IMR-90 (cell line): ENCODE measurements at regions not wholly inside any gene's neighbourhood (a gene's known extent, or its start where the extent isn't known, plus 50 kb on each side); places are given as distances from the start of the nearest gene placed in this dataset.

ENCODE experiments used
- ATAC-seq: fragments of 200-7000 bp; cut with Tn5 transposase; 2 replicates; pipeline ENCODE4 v1.9.1; 2020; ENCODE audit warnings: low read depth, mild to moderate bottlenecking, moderate library complexity
- BruUV-seq: library from RNA; stranded (reverse); fragments of 400-500 nt; replicated peaks from 2 replicates; lab custom pipeline; 2021; lab: Mats Ljungman, UMichigan
- CTCF ChIA-PET: fragments of 300-600 bp; formaldehyde crosslinking; extraction: SDS; loops from one replicate; lab custom pipeline; 2021; ENCODE audit warnings: antibody characterized with exemption; lab: Yijun Ruan, JAX
- POLR2A ChIA-PET: fragments of 300-600 bp; sonication (Branson Sonifier 250); formaldehyde crosslinking; loops from one replicate; lab custom pipeline; 2022; ENCODE audit warnings: antibody characterized with exemption; ENCODE audit not compliant: unreplicated experiment; lab: Charles Lee
- DNase-seq: peaks from one replicate; pipeline ENCODE4 v3.0.0; 2013
- H2AFZ ChIP-seq: replicated peaks from 2 replicates; pipeline ENCODE3; 2013; ENCODE audit warnings: low read length, mild to moderate bottlenecking; ENCODE audit not compliant: poor library complexity
- H2AK5ac ChIP-seq: 2 replicates; pipeline ENCODE4 v1.6.1; 2013; ENCODE audit warnings: low read depth, low read length, inconsistent platforms
- H2AK9ac ChIP-seq: replicated peaks from 2 replicates; pipeline ENCODE3; 2013; ENCODE audit warnings: mild to moderate bottlenecking, low read depth, low read length, moderate library complexity; ENCODE audit not compliant: poor library complexity
- H2BK120ac ChIP-seq: 2 replicates; pipeline ENCODE4 v1.6.1; 2013; ENCODE audit warnings: low read depth, low read length, inconsistent platforms
- H2BK15ac ChIP-seq: 3 replicates; pipeline ENCODE4 v1.6.1; 2013; ENCODE audit warnings: low read depth, low read length, inconsistent platforms
- H2BK20ac ChIP-seq: 2 replicates; pipeline ENCODE4 v1.6.1; 2013; ENCODE audit warnings: low read depth, mild to moderate bottlenecking, inconsistent platforms, low read length, moderate library complexity
- H2BK5ac ChIP-seq: 2 replicates; pipeline ENCODE4 v1.6.1; 2013; ENCODE audit warnings: mild to moderate bottlenecking, low read depth, low read length, inconsistent platforms; ENCODE audit not compliant: poor library complexity, severe bottlenecking
- H3K14ac ChIP-seq: replicated peaks from 2 replicates; pipeline ENCODE4 v1.6.1; 2013; ENCODE audit warnings: low read depth, low read length, inconsistent platforms
- H3K18ac ChIP-seq: 2 replicates; pipeline ENCODE4 v1.6.1; 2013; ENCODE audit warnings: low read depth, low read length, control low read depth
- H3K23ac ChIP-seq: 2 replicates; pipeline ENCODE4 v1.6.1; 2013; ENCODE audit warnings: low read depth, low read length, inconsistent platforms
- H3K27ac ChIP-seq: 2 replicates; pipeline ENCODE4 v1.5.1; 2013; ENCODE audit warnings: mild to moderate bottlenecking, control low read depth, low read length; ENCODE audit not compliant: insufficient read depth
- H3K27me3 ChIP-seq: 2 replicates; pipeline ENCODE4 v1.6.1; 2013; ENCODE audit warnings: low read length; ENCODE audit not compliant: control insufficient read depth, insufficient read depth
- H3K36me3 ChIP-seq: 2 replicates; pipeline ENCODE4 v1.6.1; 2013; ENCODE audit warnings: low read length, mixed read lengths; ENCODE audit not compliant: control insufficient read depth, insufficient read depth
- H3K4ac ChIP-seq: 2 replicates; pipeline ENCODE4 v1.6.1; 2013; ENCODE audit warnings: low read depth, low read length, inconsistent platforms
- H3K4me1 ChIP-seq: 2 replicates; pipeline ENCODE4 v1.6.1; 2013; ENCODE audit warnings: low read length, mixed read lengths; ENCODE audit not compliant: control insufficient read depth, insufficient read depth
- H3K4me2 ChIP-seq: 2 replicates; pipeline ENCODE4 v1.6.1; 2013; ENCODE audit warnings: low read depth, mild to moderate bottlenecking, control low read depth, low read length, moderate library complexity
- H3K4me3 ChIP-seq: 2 replicates; pipeline ENCODE4 v1.5.1; 2013; ENCODE audit warnings: low read depth, mild to moderate bottlenecking, control low read depth, low read length, moderate library complexity; ENCODE audit not compliant: insufficient read depth
- H3K56ac ChIP-seq: 2 replicates; pipeline ENCODE4 v1.6.1; 2013; ENCODE audit warnings: low read length, inconsistent platforms; ENCODE audit not compliant: insufficient read depth; ENCODE audit errors: extremely low read depth
- H3K79me1 ChIP-seq, 2 experiments: 2 replicates each; pipeline ENCODE4 v1.6.1; 2013; ENCODE audit warnings: low read length in 2 of 2, inconsistent platforms in 1 of 2, low read depth in 1 of 2
- H3K9ac ChIP-seq: 2 replicates; pipeline ENCODE4 v1.6.1; 2013; ENCODE audit warnings: low read depth, low read length, control low read depth
- H3K9me1 ChIP-seq: 2 replicates; pipeline ENCODE4 v1.6.1; 2013; ENCODE audit warnings: low read length, inconsistent platforms; ENCODE audit not compliant: insufficient read depth
- H3K9me3 ChIP-seq: 2 replicates; pipeline ENCODE4 v1.6.1; 2013; ENCODE audit warnings: low read length; ENCODE audit not compliant: control insufficient read depth, insufficient read depth
- H4K20me1 ChIP-seq: 2 replicates; pipeline ENCODE4 v1.6.1; 2013; ENCODE audit warnings: low read length, inconsistent platforms; ENCODE audit not compliant: insufficient read depth
- H4K5ac ChIP-seq: 2 replicates; pipeline ENCODE4 v1.6.1; 2013; ENCODE audit warnings: mild to moderate bottlenecking, low read depth, low read length, control low read depth
- H4K8ac ChIP-seq, 2 experiments: 2 replicates each; pipeline ENCODE4 v1.6.1; 2013; ENCODE audit warnings: low read depth in 2 of 2, low read length in 2 of 2, control low read depth in 1 of 2, inconsistent platforms in 1 of 2
- H4K91ac ChIP-seq: 2 replicates; pipeline ENCODE4 v1.6.1; 2013; ENCODE audit warnings: low read depth, low read length, inconsistent platforms; ENCODE audit not compliant: insufficient read depth
- RAD21 ChIP-seq: IDR thresholded peaks from 2 replicates; pipeline ENCODE4 v1.6.1; 2012; ENCODE audit warnings: low read length, improper control_type of control experiment
- RCOR1 ChIP-seq: IDR thresholded peaks from 2 replicates; pipeline ENCODE4 v1.6.1; 2012; ENCODE audit warnings: mild to moderate bottlenecking, low read length, improper control_type of control experiment; ENCODE audit not compliant: insufficient replicate concordance
- WGBS, 2 experiments: methylation state at CpG; one replicate each; pipeline versions ENCODE4 v1.1.5 to v1.1.7; 2013; ENCODE audit warnings: missing lambda C conversion rate in 2 of 2; ENCODE audit not compliant: insufficient read length in 1 of 2; ENCODE audit errors: extremely low coverage in 2 of 2; 5-methylcytosine and 5-hydroxymethylcytosine counted together
- dilution Hi-C: fragments of 300-500 bp; cut with HindIII; formaldehyde crosslinking; loops from one replicate; pipeline ENCODE4 v1.14.3; 2018; ENCODE audit warnings: low sequenced_read_pairs; ENCODE audit not compliant: unreplicated experiment
- in situ Hi-C: fragments of 300-500 bp; cut with MboI; formaldehyde crosslinking; loops from 3 replicates; pipeline ENCODE4 v1.14.3; 2019; ENCODE audit warnings: low sequenced_read_pairs, inconsistent platforms, mixed read lengths
- intact Hi-C: fragments of 100-400 bp; cut with micrococcal nuclease; formaldehyde crosslinking; loops from 2 replicates; pipeline ENCODE4 v1.10.0; 2022

- no peak overlapping the region for H3K4me3 ChIP-seq
- no peak overlapping the region for H2AFZ ChIP-seq
- BruUV-seq, result no TSS peak
- no peaks in the 10 kb centered on the region for H3K79me1 ChIP-seq
- no peaks in the 10 kb centered on the region for H3K4me1 ChIP-seq
- no peak overlapping the region for H4K5ac ChIP-seq
- no peak overlapping the region for H3K4ac ChIP-seq
- peaks cover 6% of the 10 kb centered on the region; the same call in 1 of the 2 replicates for H3K27me3 ChIP-seq
- ATAC-seq (no peak), DNase-seq (no peak)
- H3K14ac ChIP-seq, result no peak overlapping the region
- H3K9me3 ChIP-seq, result no peaks in the 10 kb centered on the region
- no peak overlapping the region for H3K27ac ChIP-seq
- intact Hi-C loops, result no loop called here
- H3K9ac ChIP-seq, result no peak overlapping the region
- POLR2A ChIA-PET, result no interaction called here
- H2BK20ac ChIP-seq, result no peak overlapping the region
- no peak overlapping the region for H2AK9ac ChIP-seq
- no peak overlapping the region for H4K91ac ChIP-seq
- no peak overlapping the region for H3K18ac ChIP-seq
- no peaks in the 10 kb centered on the region for H3K9me1 ChIP-seq
- no peak overlapping the region for H2AK5ac ChIP-seq
- H2BK15ac ChIP-seq, result no peak overlapping the region
- CTCF ChIA-PET, result no interaction called here
- no peaks in the 10 kb centered on the region; the same call in 1 of the 2 replicates for H4K20me1 ChIP-seq
- no peaks in the 10 kb centered on the region for H3K36me3 ChIP-seq
- H3K56ac ChIP-seq, result no peak overlapping the region
- no peak overlapping the region for H4K8ac ChIP-seq
- in situ Hi-C loops, result no loop called here
- no peak overlapping the region for H3K4me2 ChIP-seq
- H2BK5ac ChIP-seq, result no peak overlapping the region
- 69% methylated on average over 9 of the region's 14 CpGs; no CpG with 5 or more reads in 1 of the 2 experiments for WGBS, 2 experiments
- no peak for TF ChIP-seq RCOR1
- TF ChIP-seq RAD21, result no peak
- dilution Hi-C loops, result no loop called here
- H2BK120ac ChIP-seq, result no peak overlapping the region
- no peak overlapping the region for H3K23ac ChIP-seq
Measured at GRCh38 chr17:79154446-79154845, 79.8 kb downstream of the ENGASE start.
